Body of pancreas (tissue), 4 donors: ENCODE measurements at regions not wholly inside any gene's neighbourhood (a gene's known extent, or its start where the extent isn't known, plus 50 kb on each side); places are given as distances from the start of the nearest gene placed in this dataset.

Experiments
- POLR2A ChIP-seq, 3 donors: fragments of 450-650 bp; IDR thresholded peaks; one replicate each; pipeline ENCODE4 v1.6.1; 2016; ENCODE audit warnings: antibody characterized with exemption in 3 of 3, mild to moderate bottlenecking in 2 of 3
- TF ChIP-seq, protein P1 (sequence below), 7 experiments: fragments of 450-650 bp in 4 of 7; fragments of 200-600 bp in 3 of 7; sonication (generic) in 3 of 7; IDR thresholded peaks; one replicate each; pipeline ENCODE4 v1.5.1; 2016 to 2019; ENCODE audit warnings: antibody characterized with exemption in 7 of 7

- TF ChIP-seq, protein P1, sequence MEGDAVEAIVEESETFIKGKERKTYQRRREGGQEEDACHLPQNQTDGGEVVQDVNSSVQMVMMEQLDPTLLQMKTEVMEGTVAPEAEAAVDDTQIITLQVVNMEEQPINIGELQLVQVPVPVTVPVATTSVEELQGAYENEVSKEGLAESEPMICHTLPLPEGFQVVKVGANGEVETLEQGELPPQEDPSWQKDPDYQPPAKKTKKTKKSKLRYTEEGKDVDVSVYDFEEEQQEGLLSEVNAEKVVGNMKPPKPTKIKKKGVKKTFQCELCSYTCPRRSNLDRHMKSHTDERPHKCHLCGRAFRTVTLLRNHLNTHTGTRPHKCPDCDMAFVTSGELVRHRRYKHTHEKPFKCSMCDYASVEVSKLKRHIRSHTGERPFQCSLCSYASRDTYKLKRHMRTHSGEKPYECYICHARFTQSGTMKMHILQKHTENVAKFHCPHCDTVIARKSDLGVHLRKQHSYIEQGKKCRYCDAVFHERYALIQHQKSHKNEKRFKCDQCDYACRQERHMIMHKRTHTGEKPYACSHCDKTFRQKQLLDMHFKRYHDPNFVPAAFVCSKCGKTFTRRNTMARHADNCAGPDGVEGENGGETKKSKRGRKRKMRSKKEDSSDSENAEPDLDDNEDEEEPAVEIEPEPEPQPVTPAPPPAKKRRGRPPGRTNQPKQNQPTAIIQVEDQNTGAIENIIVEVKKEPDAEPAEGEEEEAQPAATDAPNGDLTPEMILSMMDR (IDR thresholded peaks at IDR 0.05), result no peak
- no peak for TF ChIP-seq POLR2A (IDR thresholded peaks at IDR 0.05)
Observed at GRCh38 chr5:56377573-56377972, 144.4 kb upstream of the ANKRD55 start.
